Endodermal cell (in vitro differentiated cells): ENCODE measurements at regions not wholly inside any gene's neighbourhood (a gene's known extent, or its start where the extent isn't known, plus 50 kb on each side); places are given as distances from the start of the nearest gene placed in this dataset.

Experiments
- DNase-seq: peaks from one replicate; pipeline ENCODE4 v3.0.0-alpha.2; 2017
- H3K27ac ChIP-seq: 2 replicates; pipeline ENCODE4 v1.5.1; 2013; ENCODE audit warnings: mild to moderate bottlenecking, low read depth, low read length, moderate library complexity
- H3K27me3 ChIP-seq: 2 replicates; pipeline ENCODE4 v1.6.1; 2013; ENCODE audit warnings: mild to moderate bottlenecking, low read length, moderate library complexity; ENCODE audit not compliant: insufficient read depth, control insufficient read depth, poor library complexity, severe bottlenecking
- H3K36me3 ChIP-seq: 2 replicates; pipeline ENCODE4 v1.7.0; 2013; ENCODE audit warnings: mild to moderate bottlenecking, low read length, moderate library complexity; ENCODE audit not compliant: control insufficient read depth, insufficient read depth
- H3K4me1 ChIP-seq: one replicate; pipeline ENCODE4 v1.7.0; 2013; ENCODE audit warnings: low read length; ENCODE audit not compliant: control insufficient read depth, insufficient read depth
- H3K4me3 ChIP-seq: 2 replicates; pipeline ENCODE4 v1.5.1; 2013; ENCODE audit warnings: mild to moderate bottlenecking, low read length, moderate library complexity
- H3K9ac ChIP-seq: 2 replicates; pipeline ENCODE4 v1.6.1; 2013; ENCODE audit warnings: mild to moderate bottlenecking, low read length, moderate library complexity; ENCODE audit not compliant: poor library complexity, severe bottlenecking; ENCODE audit errors: extremely low read depth
- H3K9me3 ChIP-seq: 2 replicates; pipeline ENCODE4 v1.6.1; 2013; ENCODE audit warnings: mild to moderate bottlenecking, low read length, moderate library complexity; ENCODE audit not compliant: control insufficient read depth
- H3K27ac Mint-ChIP-seq: 2 replicates; pipeline ENCODE4 v1.8.0; 2020; ENCODE audit warnings: mixed read lengths
- H3K27me3 Mint-ChIP-seq: 2 replicates; pipeline ENCODE4 v1.8.0; 2021; ENCODE audit warnings: mild to moderate bottlenecking, mixed read lengths; ENCODE audit not compliant: insufficient read depth
- H3K36me3 Mint-ChIP-seq: 2 replicates; pipeline ENCODE4 v1.8.0; 2020; ENCODE audit warnings: low read depth, mixed read lengths
- H3K4me1 Mint-ChIP-seq: 2 replicates; pipeline ENCODE4 v1.8.0; 2020; ENCODE audit warnings: mixed read lengths
- H3K4me3 Mint-ChIP-seq: 2 replicates; pipeline ENCODE4 v1.8.0; 2020; ENCODE audit warnings: mild to moderate bottlenecking, moderate library complexity, mixed read lengths
- H3K9me3 Mint-ChIP-seq: 2 replicates; pipeline ENCODE4 v1.8.0; 2020; ENCODE audit warnings: mild to moderate bottlenecking, mixed read lengths
- WGBS, 2 experiments: methylation state at CpG; one replicate each; pipeline versions ENCODE4 v1.1.5 to v1.1.7; 2013; ENCODE audit warnings: missing lambda C conversion rate in 2 of 2, mixed read lengths in 1 of 2; ENCODE audit not compliant: insufficient coverage in 1 of 2, insufficient read length in 1 of 2; 5-methylcytosine and 5-hydroxymethylcytosine counted together
- TF ChIP-seq, protein P1 (sequence below): fragments of 200-600 bp; sonication (generic); conservative IDR thresholded peaks from 2 replicates; pipeline ENCODE4 v1.5.0; 2021; ENCODE audit warnings: antibody characterized with exemption, mild to moderate bottlenecking

DNA sequence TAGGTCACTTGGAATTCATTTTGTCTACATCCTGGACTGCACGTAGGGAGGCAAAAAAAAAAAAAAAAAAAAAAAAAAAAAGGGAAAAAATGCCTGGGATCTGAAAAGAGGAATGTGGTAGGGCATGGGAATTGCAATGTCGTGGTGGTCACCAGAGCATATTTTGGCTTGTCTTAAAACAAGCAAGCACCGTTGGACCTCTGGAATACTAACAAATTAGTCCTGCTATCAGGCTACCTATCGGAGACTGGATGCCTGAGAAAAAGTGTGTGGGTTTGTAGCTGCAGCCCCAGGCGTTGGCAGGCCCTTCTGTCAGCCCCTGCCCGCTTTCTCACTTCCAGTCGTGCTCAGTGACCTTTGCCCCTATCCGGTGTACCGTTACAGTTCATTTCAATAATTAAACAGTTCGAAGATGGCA is 588.5 kb upstream of the ZEB2 start:
- Histone ChIP-seq H3K27me3 (no peaks in the 10 kb centered on the region), H3K27ac (no peak overlapping the region), H3K9ac (no peak overlapping the region), H3K9me3 (no peaks in the 10 kb centered on the region), H3K4me1 (no peaks in the 10 kb centered on the region), H3K36me3 (no peaks in the 10 kb centered on the region), H3K4me3 (no peak overlapping the region)
- no peak for DNase-seq
- Mint-ChIP-seq H3K4me1 (no peaks in the 10 kb centered on the region), H3K9me3 (no peaks in the 10 kb centered on the region), H3K27me3 (no peaks in the 10 kb centered on the region), H3K36me3 (no peaks in the 10 kb centered on the region), H3K27ac (no peak overlapping the region), H3K4me3 (no peak overlapping the region)
- TF ChIP-seq, protein P1, sequence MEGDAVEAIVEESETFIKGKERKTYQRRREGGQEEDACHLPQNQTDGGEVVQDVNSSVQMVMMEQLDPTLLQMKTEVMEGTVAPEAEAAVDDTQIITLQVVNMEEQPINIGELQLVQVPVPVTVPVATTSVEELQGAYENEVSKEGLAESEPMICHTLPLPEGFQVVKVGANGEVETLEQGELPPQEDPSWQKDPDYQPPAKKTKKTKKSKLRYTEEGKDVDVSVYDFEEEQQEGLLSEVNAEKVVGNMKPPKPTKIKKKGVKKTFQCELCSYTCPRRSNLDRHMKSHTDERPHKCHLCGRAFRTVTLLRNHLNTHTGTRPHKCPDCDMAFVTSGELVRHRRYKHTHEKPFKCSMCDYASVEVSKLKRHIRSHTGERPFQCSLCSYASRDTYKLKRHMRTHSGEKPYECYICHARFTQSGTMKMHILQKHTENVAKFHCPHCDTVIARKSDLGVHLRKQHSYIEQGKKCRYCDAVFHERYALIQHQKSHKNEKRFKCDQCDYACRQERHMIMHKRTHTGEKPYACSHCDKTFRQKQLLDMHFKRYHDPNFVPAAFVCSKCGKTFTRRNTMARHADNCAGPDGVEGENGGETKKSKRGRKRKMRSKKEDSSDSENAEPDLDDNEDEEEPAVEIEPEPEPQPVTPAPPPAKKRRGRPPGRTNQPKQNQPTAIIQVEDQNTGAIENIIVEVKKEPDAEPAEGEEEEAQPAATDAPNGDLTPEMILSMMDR = no peak
- WGBS, 2 experiments = 82 to 91% methylated on average over 5 to 10 of the region's 10 CpGs

DNA sequence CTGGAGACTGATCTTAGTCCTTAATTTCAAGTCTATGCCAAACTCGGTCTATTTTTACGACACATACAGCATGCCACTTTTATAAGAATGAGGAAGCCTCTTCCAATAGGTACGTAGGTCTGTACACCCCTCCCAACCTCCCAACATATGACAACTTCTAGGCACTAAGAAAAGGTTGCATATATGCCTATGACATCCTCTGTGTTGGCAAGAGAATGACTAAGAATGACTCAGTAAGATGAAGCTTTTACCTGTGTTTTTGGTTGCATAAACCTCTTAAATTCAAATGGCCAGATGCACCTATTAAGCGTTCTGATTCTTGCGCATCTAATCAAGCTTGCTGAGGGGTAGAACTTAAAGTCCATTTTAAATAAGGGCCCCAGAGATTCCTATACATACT is 586.4 kb upstream of the ZEB2 start:
- no peaks in the 10 kb centered on the region for H3K36me3 Mint-ChIP-seq
- no peaks in the 10 kb centered on the region for H3K4me1 Mint-ChIP-seq
- no peaks in the 10 kb centered on the region for H3K27me3 Mint-ChIP-seq
- no peak for DNase-seq
- Histone ChIP-seq H3K27me3 (no peaks in the 10 kb centered on the region), H3K4me3 (no peak overlapping the region), H3K4me1 (no peaks in the 10 kb centered on the region), H3K27ac (no peak overlapping the region), H3K9ac (no peak overlapping the region), H3K9me3 (no peaks in the 10 kb centered on the region), H3K36me3 (no peaks in the 10 kb centered on the region)
- no peak overlapping the region for H3K27ac Mint-ChIP-seq
- 94 to 99% methylated on average over 5 of the region's 5 CpGs for WGBS, 2 experiments
- no peaks in the 10 kb centered on the region for H3K9me3 Mint-ChIP-seq
- TF ChIP-seq, protein P1 = no peak
- no peak overlapping the region for H3K4me3 Mint-ChIP-seq

DNA sequence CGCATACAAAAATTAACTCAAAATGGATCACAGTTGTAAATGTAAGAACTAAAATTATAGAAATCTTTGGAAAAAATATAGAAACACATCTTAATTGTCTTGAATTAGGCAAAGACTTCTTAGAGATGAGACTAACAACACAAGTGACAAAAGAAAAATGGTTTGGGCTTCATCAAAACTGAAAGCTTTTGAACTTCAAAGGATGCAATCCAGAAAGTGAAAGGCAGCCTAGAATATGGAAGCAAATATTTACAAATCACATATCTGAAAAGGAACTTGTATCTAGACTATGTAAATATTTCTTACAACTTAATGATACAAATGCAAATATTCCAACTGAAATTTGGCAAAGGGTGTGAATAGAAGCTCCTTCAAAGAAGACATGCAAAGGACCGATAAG is 582.8 kb upstream of the ZEB2 start:
- Histone ChIP-seq H3K36me3 (no peaks in the 10 kb centered on the region), H3K27me3 (no peaks in the 10 kb centered on the region), H3K4me1 (no peaks in the 10 kb centered on the region), H3K9ac (no peak overlapping the region), H3K4me3 (no peak overlapping the region), H3K27ac (no peak overlapping the region), H3K9me3 (no peaks in the 10 kb centered on the region)
- H3K27me3 Mint-ChIP-seq = no peaks in the 10 kb centered on the region
- no peaks in the 10 kb centered on the region for H3K4me1 Mint-ChIP-seq
- TF ChIP-seq, protein P1 = no peak
- no peak for DNase-seq
- WGBS, 2 experiments = 71 to 93% methylated on average over 1 of the region's 2 CpGs
- no peak overlapping the region for H3K27ac Mint-ChIP-seq
- H3K9me3 Mint-ChIP-seq = no peaks in the 10 kb centered on the region
- H3K4me3 Mint-ChIP-seq = no peak overlapping the region
- no peaks in the 10 kb centered on the region for H3K36me3 Mint-ChIP-seq
